Tibial nerve (tissue), 4 donors: ENCODE measurements at regions not wholly inside any gene's neighbourhood (a gene's known extent, or its start where the extent isn't known, plus 50 kb on each side); places are given as distances from the start of the nearest gene placed in this dataset.

Experiments used
- EP300 ChIP-seq, 2 donors: sonication (generic); formaldehyde crosslinking; IDR thresholded peaks; one replicate each; pipeline ENCODE4 v1.6.1; 2017; ENCODE audit warnings: antibody characterized with exemption in 2 of 2, mild to moderate bottlenecking in 1 of 2
- POLR2A ChIP-seq, 2 donors: fragments of 450-650 bp; IDR thresholded peaks; one replicate each; pipeline ENCODE4 v1.6.1; 2017; ENCODE audit warnings: antibody characterized with exemption in 2 of 2, mild to moderate bottlenecking in 2 of 2, moderate library complexity in 2 of 2
- TF ChIP-seq, protein P1 (sequence below), 5 experiments: fragments of 200-600 bp in 3 of 5; fragments of 450-650 bp in 2 of 5; sonication (generic) in 3 of 5; IDR thresholded peaks; one replicate each; pipeline ENCODE4 v1.5.1; 2016 to 2019; ENCODE audit warnings: antibody characterized with exemption in 5 of 5, mild to moderate bottlenecking in 3 of 5, moderate library complexity in 2 of 5

DNA sequence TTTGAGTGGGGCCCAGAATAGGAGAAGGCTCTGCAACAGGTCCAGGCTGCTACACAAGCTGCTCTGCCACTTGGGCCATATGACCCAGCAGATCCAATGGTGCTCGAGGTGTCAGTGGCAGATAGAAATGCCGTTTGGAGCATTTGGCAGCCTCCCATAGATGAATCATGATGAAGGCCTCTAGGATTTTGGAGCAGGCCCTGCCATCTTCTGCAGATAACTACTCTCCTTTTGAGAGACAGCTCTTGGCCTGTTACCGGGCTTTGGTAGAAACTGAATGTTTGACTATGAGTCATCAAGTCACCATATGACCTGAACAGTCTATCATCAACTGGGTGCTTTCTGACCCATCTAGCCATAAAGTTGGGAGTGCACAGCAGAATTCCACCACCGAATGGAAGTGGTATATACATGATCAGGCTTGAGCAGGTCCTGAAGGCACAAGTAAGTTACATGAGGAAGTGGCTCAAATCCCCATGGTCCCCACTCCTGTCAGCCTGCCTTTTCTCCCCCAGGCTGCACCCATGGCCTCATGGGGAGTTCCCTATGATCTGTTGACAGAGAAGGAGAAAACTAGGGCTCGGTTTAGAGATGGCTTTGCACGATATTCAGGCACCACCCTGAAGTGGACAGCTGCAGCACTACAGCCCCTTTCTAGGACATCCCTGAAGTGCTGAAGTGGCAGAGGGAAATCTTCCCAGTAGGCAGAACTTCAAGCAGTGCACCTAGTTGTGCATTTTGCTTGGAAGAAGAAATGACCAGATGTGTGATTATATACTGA lies 971.4 kb downstream of the MCTP2 start:
- TF ChIP-seq POLR2A (IDR thresholded peaks at IDR 0.05): no peak
- TF ChIP-seq, protein P1, sequence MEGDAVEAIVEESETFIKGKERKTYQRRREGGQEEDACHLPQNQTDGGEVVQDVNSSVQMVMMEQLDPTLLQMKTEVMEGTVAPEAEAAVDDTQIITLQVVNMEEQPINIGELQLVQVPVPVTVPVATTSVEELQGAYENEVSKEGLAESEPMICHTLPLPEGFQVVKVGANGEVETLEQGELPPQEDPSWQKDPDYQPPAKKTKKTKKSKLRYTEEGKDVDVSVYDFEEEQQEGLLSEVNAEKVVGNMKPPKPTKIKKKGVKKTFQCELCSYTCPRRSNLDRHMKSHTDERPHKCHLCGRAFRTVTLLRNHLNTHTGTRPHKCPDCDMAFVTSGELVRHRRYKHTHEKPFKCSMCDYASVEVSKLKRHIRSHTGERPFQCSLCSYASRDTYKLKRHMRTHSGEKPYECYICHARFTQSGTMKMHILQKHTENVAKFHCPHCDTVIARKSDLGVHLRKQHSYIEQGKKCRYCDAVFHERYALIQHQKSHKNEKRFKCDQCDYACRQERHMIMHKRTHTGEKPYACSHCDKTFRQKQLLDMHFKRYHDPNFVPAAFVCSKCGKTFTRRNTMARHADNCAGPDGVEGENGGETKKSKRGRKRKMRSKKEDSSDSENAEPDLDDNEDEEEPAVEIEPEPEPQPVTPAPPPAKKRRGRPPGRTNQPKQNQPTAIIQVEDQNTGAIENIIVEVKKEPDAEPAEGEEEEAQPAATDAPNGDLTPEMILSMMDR (IDR thresholded peaks at IDR 0.05): no peak
- no peak for TF ChIP-seq EP300 (IDR thresholded peaks at IDR 0.05)
